ENCODE measurements at regions not wholly inside any gene's neighbourhood (a gene's known extent, or its start where the extent isn't known, plus 50 kb on each side); places are given as distances from the start of the nearest gene placed in this dataset.

- Mint-ChIP-seq H3K27ac (ENCODE audit: unreplicated experiment) (no peak overlapping the region), H3K4me1 (ENCODE audit: unreplicated experiment) (no peaks in the 10 kb centered on the region), H3K27me3 (ENCODE audit: unreplicated experiment) (no peaks in the 10 kb centered on the region), H3K4me3 (ENCODE audit: unreplicated experiment) (no peak overlapping the region), H3K9me3 (ENCODE audit: unreplicated experiment) (no peaks in the 10 kb centered on the region), H3K36me3 (ENCODE audit: low read depth, unreplicated experiment) (no peaks in the 10 kb centered on the region)
- TF ChIP-seq, protein P1, sequence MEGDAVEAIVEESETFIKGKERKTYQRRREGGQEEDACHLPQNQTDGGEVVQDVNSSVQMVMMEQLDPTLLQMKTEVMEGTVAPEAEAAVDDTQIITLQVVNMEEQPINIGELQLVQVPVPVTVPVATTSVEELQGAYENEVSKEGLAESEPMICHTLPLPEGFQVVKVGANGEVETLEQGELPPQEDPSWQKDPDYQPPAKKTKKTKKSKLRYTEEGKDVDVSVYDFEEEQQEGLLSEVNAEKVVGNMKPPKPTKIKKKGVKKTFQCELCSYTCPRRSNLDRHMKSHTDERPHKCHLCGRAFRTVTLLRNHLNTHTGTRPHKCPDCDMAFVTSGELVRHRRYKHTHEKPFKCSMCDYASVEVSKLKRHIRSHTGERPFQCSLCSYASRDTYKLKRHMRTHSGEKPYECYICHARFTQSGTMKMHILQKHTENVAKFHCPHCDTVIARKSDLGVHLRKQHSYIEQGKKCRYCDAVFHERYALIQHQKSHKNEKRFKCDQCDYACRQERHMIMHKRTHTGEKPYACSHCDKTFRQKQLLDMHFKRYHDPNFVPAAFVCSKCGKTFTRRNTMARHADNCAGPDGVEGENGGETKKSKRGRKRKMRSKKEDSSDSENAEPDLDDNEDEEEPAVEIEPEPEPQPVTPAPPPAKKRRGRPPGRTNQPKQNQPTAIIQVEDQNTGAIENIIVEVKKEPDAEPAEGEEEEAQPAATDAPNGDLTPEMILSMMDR (IDR thresholded peaks at IDR 0.05; ENCODE audit: unreplicated experiment): no peak
- no peak for DNase-seq (ENCODE audit: low spot score)
Observed at GRCh38 chr5:68873198-68873597, 220.6 kb upstream of the SLC30A5 start.

GRCh38 chr5:68875351-68875750 lies 218.5 kb upstream of the SLC30A5 start:
- Mint-ChIP-seq H3K4me3 (ENCODE audit: unreplicated experiment) (no peak overlapping the region), H3K27ac (ENCODE audit: unreplicated experiment) (no peak overlapping the region), H3K9me3 (ENCODE audit: unreplicated experiment) (no peaks in the 10 kb centered on the region), H3K36me3 (ENCODE audit: low read depth, unreplicated experiment) (no peaks in the 10 kb centered on the region), H3K27me3 (ENCODE audit: unreplicated experiment) (no peaks in the 10 kb centered on the region), H3K4me1 (ENCODE audit: unreplicated experiment) (no peaks in the 10 kb centered on the region)
- TF ChIP-seq, protein P1 (IDR thresholded peaks at IDR 0.05; ENCODE audit: unreplicated experiment): no peak
- DNase-seq (ENCODE audit: low spot score): no peak

GRCh38 chr5:68883436-68883835 lies 210.4 kb upstream of the SLC30A5 start:
- Mint-ChIP-seq H3K4me3 (ENCODE audit: unreplicated experiment) (no peak overlapping the region), H3K36me3 (ENCODE audit: low read depth, unreplicated experiment) (no peaks in the 10 kb centered on the region), H3K4me1 (ENCODE audit: unreplicated experiment) (no peaks in the 10 kb centered on the region), H3K9me3 (ENCODE audit: unreplicated experiment) (no peaks in the 10 kb centered on the region), H3K27me3 (ENCODE audit: unreplicated experiment) (no peaks in the 10 kb centered on the region), H3K27ac (ENCODE audit: unreplicated experiment) (no peak overlapping the region)
- DNase-seq (ENCODE audit: low spot score): no peak
- TF ChIP-seq, protein P1 (IDR thresholded peaks at IDR 0.05; ENCODE audit: unreplicated experiment): no peak

- Mint-ChIP-seq H3K4me1 (ENCODE audit: unreplicated experiment) (no peaks in the 10 kb centered on the region), H3K36me3 (ENCODE audit: low read depth, unreplicated experiment) (no peaks in the 10 kb centered on the region), H3K27ac (ENCODE audit: unreplicated experiment) (no peak overlapping the region), H3K27me3 (ENCODE audit: unreplicated experiment) (no peaks in the 10 kb centered on the region), H3K4me3 (ENCODE audit: unreplicated experiment) (no peak overlapping the region), H3K9me3 (ENCODE audit: unreplicated experiment) (no peaks in the 10 kb centered on the region)
- DNase-seq (ENCODE audit: low spot score): no peak
- TF ChIP-seq, protein P1 (IDR thresholded peaks at IDR 0.05; ENCODE audit: unreplicated experiment): no peak
Observed at GRCh38 chr5:68884144-68884754, 209.6 kb upstream of the SLC30A5 start.

GRCh38 chr5:68884883-68885282 lies 208.9 kb upstream of the SLC30A5 start:
- Mint-ChIP-seq H3K4me1 (ENCODE audit: unreplicated experiment) (no peaks in the 10 kb centered on the region), H3K27me3 (ENCODE audit: unreplicated experiment) (no peaks in the 10 kb centered on the region), H3K9me3 (ENCODE audit: unreplicated experiment) (no peaks in the 10 kb centered on the region), H3K27ac (ENCODE audit: unreplicated experiment) (no peak overlapping the region), H3K4me3 (ENCODE audit: unreplicated experiment) (no peak overlapping the region), H3K36me3 (ENCODE audit: low read depth, unreplicated experiment) (no peaks in the 10 kb centered on the region)
- DNase-seq (ENCODE audit: low spot score): no peak
- TF ChIP-seq, protein P1 (IDR thresholded peaks at IDR 0.05; ENCODE audit: unreplicated experiment): peak; percentile 56
